ENCODE measurements at regions not wholly inside any gene's neighbourhood (a gene's known extent, or its start where the extent isn't known, plus 50 kb on each side); places are given as distances from the start of the nearest gene placed in this dataset.
"Not testable (repeated sequence)": the region's sequence is repeated elsewhere in the genome, so short reads cannot be mapped to it uniquely, and the experiment has no call there.

- FAIRE-seq (no peak), DNase-seq (ENCODE audit: insufficient read length, low spot score) (no peak)
These were observed 161.5 kb downstream of the ADSS2 start for GRCh38 chr1:244289991-244290785.

GRCh38 chr1:244291236-244292201 lies 160.2 kb downstream of the ADSS2 start:
- DNase-seq (ENCODE audit: insufficient read length, low spot score) (no peak), FAIRE-seq (no peak)

- no peak for FAIRE-seq
- DNase-seq (ENCODE audit: insufficient read length, low spot score): no peak
These were observed 157.0 kb downstream of the ADSS2 start for GRCh38 chr1:244294599-244295224.

- no peak for FAIRE-seq
- DNase-seq (ENCODE audit: insufficient read length, low spot score): no peak
These were observed 155.7 kb downstream of the ADSS2 start for GRCh38 chr1:244296003-244296402.

- no peak for FAIRE-seq
- DNase-seq (ENCODE audit: insufficient read length, low spot score): no peak
These were observed 155.3 kb downstream of the ADSS2 start for GRCh38 chr1:244296447-244296846.

- FAIRE-seq: no peak
- DNase-seq (ENCODE audit: insufficient read length, low spot score): no peak
These were observed 154.6 kb downstream of the ADSS2 start for GRCh38 chr1:244297087-244297486.

- FAIRE-seq (no peak), DNase-seq (ENCODE audit: insufficient read length, low spot score) (no peak)
These were observed 154.1 kb downstream of the ADSS2 start for GRCh38 chr1:244297616-244298015.

GRCh38 chr1:244300029-244300375 lies 151.7 kb downstream of the ADSS2 start:
- not testable (repeated sequence) for FAIRE-seq; DNase-seq (ENCODE audit: insufficient read length, low spot score)

- DNase-seq (ENCODE audit: insufficient read length, low spot score): no peak
- no peak for FAIRE-seq
These were observed 150.0 kb downstream of the ADSS2 start for GRCh38 chr1:244301595-244302130.

GRCh38 chr1:244302876-244303609 lies 148.7 kb downstream of the ADSS2 start:
- FAIRE-seq (no peak), DNase-seq (ENCODE audit: insufficient read length, low spot score) (no peak)

- FAIRE-seq (no peak), DNase-seq (ENCODE audit: insufficient read length, low spot score) (no peak)
These were observed 148.1 kb downstream of the ADSS2 start for GRCh38 chr1:244303610-244303969.

GRCh38 chr1:244304156-244304555 lies 147.6 kb downstream of the ADSS2 start:
- no peak for FAIRE-seq
- DNase-seq (ENCODE audit: insufficient read length, low spot score): no peak

GRCh38 chr1:244304656-244305055 lies 147.1 kb downstream of the ADSS2 start:
- DNase-seq (ENCODE audit: insufficient read length, low spot score) (no peak), FAIRE-seq (no peak)

- DNase-seq (ENCODE audit: insufficient read length, low spot score): no peak
- FAIRE-seq: no peak
These were observed 145.8 kb downstream of the ADSS2 start for GRCh38 chr1:244305776-244306341.

- no peak for DNase-seq (ENCODE audit: insufficient read length, low spot score)
- FAIRE-seq: no peak
These were observed 145.2 kb downstream of the ADSS2 start for GRCh38 chr1:244306544-244306943.

GRCh38 chr1:244309191-244309590 lies 142.5 kb downstream of the ADSS2 start:
- not testable (repeated sequence) for DNase-seq (ENCODE audit: insufficient read length, low spot score); FAIRE-seq

GRCh38 chr1:244311784-244312532 lies 139.8 kb downstream of the ADSS2 start:
- no peak for DNase-seq (ENCODE audit: insufficient read length, low spot score)
- no peak for FAIRE-seq

- FAIRE-seq: no peak
These were observed 138.4 kb downstream of the ADSS2 start for GRCh38 chr1:244313346-244313745.

GRCh38 chr1:244314921-244315559 lies 136.7 kb downstream of the ADSS2 start:
- no peak for DNase-seq (ENCODE audit: insufficient read length, low spot score)
- no peak for FAIRE-seq

More at GRCh38 chr1:244313346-244313745, 138.4 kb downstream of the ADSS2 start:
- no peak for DNase-seq (ENCODE audit: insufficient read length, low spot score)
